ENCODE measurements at regions not wholly inside any gene's neighbourhood (a gene's known extent, or its start where the extent isn't known, plus 50 kb on each side); places are given as distances from the start of the nearest gene placed in this dataset.

DNA sequence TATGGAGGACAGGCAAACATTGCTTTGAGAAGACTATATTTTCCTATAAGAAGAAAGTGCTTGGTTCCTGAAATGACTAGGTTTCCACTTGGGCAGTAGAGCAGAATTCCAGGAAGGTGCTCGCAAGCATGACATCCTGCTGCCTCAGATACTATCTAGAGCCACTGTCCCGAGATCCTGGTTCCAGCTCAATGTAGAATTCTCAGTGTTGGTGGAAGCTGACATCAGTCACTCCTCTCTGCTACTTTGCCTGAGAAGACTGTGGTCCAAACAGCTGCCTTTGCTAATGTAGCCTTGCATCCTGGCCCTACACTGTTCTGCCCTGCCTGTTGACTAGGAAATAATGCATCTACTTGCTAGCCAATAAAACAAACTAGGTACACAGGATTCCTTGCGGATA, 50.0 kb upstream of the ITGA6 start:
- TF ChIP-seq, protein P1, sequence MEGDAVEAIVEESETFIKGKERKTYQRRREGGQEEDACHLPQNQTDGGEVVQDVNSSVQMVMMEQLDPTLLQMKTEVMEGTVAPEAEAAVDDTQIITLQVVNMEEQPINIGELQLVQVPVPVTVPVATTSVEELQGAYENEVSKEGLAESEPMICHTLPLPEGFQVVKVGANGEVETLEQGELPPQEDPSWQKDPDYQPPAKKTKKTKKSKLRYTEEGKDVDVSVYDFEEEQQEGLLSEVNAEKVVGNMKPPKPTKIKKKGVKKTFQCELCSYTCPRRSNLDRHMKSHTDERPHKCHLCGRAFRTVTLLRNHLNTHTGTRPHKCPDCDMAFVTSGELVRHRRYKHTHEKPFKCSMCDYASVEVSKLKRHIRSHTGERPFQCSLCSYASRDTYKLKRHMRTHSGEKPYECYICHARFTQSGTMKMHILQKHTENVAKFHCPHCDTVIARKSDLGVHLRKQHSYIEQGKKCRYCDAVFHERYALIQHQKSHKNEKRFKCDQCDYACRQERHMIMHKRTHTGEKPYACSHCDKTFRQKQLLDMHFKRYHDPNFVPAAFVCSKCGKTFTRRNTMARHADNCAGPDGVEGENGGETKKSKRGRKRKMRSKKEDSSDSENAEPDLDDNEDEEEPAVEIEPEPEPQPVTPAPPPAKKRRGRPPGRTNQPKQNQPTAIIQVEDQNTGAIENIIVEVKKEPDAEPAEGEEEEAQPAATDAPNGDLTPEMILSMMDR (IDR thresholded peaks at IDR 0.05) = no peak
- no peak for TF ChIP-seq EZH2 (IDR thresholded peaks at IDR 0.05)

Measured in neural progenitor cell (in vitro differentiated cells).